Hematopoietic multipotent progenitor cell treated with erythropoietin and hydrocortisone succinate and interleukin-3 and kit ligand, for 17 days (in vitro differentiated cells): ENCODE measurements at regions not wholly inside any gene's neighbourhood (a gene's known extent, or its start where the extent isn't known, plus 50 kb on each side); places are given as distances from the start of the nearest gene placed in this dataset.
"Not testable (repeated sequence)": the region's sequence is repeated elsewhere in the genome, so short reads cannot be mapped to it uniquely, and the experiment has no call there.

Experiments
- DNase-seq: peaks from one replicate; pipeline ENCODE4 v3.0.0-alpha.2; 2015; ENCODE audit warnings: low spot score

- DNase-seq, result no peak
These were observed 99.7 kb upstream of the ZNF217 start for GRCh38 chr20:53693262-53693871.

DNA sequence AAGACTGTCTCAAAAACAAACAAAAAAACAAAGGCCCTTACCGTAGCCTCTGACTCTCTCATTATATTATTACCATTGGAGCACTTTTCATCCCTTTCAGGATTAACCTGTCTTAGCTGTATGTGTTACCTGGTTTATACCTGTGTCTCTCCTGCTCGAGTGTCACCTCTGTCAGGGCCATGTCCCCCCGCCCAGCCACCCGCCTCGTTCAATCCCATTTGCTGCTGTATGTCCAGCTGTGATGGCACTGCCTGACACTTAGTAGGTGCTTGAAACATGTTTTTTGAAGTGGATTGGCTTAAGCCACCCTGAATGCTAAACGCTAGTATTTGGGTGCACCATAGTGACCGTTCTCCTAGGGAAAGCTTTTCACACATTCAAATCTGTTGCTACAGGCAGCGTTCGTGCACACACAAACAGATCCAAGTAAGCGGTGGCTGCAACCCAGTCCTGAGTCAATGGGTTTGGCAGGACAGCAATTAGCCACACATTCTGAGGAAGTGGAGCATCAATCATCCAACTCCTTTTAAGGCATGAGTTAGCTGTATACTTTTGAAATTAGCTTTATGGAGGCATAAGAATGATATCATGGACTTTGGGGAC is 98.9 kb upstream of the ZNF217 start:
- DNase-seq, result no peak

DNA sequence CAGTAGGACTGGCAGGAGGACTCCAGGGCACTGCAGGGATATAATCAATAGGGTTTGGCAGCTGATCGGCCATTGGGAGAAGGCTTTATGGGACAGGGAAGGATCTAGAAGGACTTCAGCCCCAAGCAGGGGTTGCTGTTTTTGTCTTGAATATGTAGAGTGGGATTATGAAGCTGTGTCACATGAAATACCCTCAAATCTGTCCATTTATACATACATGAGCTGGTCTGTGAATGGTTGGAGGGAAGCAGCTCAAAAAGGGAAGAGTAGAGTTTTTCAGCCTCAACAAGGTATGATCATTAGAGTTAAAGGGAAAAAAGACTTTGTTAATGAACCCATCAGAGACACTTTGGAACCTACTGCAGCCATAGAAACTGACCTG is 98.2 kb upstream of the ZNF217 start:
- DNase-seq, result no peak

DNA sequence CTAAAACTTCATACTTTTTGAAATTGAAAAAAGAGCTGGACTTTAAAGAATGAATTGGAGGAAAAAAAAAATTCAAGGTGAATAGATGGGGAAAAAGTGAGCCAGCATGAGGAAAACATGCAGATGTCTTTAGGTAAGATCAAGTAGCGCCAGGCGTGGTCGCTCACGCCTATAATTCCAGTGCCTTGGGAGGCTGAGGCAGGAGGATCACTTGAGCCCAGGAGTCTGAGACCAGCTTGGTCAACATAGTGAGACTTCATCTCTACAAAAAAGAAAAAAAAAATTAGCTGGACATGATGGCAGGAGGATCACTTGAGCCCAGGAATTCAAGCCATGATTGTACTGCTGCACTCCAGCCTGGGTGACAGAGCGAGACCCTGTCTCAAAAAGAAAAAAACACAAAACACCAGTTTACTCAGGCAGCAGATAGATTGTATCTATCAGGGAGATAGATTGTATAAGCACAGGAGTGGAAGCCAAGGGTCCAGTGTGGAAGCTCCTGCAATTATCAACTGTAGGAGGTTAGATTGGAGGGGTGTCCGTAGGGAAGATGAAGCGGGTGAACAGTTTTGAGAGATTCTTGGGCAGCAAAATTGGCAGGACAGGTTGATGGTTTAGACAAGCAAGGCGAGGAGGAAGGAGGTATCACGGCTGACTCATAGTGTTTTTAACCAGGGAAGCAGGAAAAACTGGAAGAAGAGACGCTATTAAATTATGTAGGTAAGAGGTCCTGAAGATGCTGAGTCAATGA is 97.6 kb upstream of the ZNF217 start:
- no peak for DNase-seq

- DNase-seq, result no peak
These were observed 94.4 kb upstream of the ZNF217 start for GRCh38 chr20:53688085-53688484.

GRCh38 chr20:53685070-53685595 is 91.5 kb upstream of the ZNF217 start:
- no peak for DNase-seq

- DNase-seq, result no peak
These were observed 89.9 kb upstream of the ZNF217 start for GRCh38 chr20:53683506-53683905.

- no peak for DNase-seq
These were observed 87.9 kb upstream of the ZNF217 start for GRCh38 chr20:53681352-53682212.

DNA sequence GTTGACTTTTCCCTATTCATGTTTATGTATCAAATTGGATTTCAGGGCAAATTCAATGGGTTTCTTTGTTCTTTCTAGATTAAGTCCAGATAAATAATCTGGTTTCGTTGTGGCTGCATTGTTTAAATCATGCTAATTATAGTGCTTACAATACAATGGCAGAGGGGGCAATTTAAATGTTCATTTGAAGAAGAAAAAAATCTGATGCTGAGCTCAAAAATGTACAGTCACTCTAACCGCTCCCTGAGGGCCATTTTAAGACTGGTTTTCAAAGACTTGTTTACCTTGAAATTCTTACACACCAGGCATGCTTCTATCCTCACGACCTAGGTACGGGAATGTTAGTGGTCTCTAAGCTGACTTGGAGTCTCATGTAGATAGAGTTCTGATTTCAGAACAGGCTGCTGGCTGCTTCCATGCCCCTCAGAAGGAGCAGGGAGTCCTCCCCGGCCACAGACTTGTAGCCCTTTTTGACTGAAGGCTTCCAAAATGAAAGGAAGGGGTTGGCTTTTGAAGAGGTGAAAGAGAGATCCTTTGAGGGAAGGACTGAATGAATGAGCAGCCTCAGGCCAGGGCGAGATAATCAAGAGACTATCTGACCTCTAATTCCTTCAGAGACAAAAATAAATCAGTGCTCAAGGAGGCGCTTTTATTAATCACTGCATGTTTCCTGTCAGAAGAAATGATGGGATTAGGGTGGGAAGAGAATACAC is 86.1 kb upstream of the ZNF217 start:
- DNase-seq, result no peak

GRCh38 chr20:53678990-53679596 is 85.5 kb upstream of the ZNF217 start:
- no peak for DNase-seq

DNA sequence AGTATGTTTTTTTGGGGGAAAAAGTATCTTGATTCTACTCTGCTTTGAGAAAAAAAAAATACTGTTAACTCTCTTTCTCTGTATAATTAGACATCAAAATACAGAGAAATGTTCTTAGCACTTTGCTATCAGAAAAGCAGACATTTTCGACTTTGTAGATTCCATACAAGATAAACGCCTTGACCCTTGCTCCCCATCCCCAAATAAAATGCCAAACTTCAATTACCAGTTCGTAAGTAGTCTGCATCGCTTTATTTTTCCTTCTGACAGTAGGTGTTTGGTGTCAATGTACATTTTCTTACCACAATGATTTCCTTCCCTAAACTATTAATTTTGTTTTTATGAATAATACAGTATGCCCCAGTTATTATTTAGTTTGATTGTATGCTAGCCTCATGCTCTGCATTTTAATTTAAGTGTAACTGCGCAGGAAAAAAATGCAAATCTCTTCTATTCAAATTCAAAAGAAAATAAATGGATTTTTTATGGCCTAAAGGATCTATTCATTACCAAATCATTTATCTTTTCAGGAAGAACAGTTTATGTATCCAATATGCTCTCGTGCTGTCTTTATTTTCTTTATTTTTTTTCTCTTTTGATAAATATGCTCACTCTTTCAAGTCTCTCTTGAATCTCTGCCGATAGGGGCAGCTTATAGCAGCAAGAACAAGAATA is 84.8 kb upstream of the ZNF217 start:
- DNase-seq, result no peak

GRCh38 chr20:53677447-53678314 is 84.0 kb upstream of the ZNF217 start:
- DNase-seq, result no peak

- no peak for DNase-seq
These were observed 83.3 kb upstream of the ZNF217 start for GRCh38 chr20:53676987-53677386.

GRCh38 chr20:53676519-53676822 is 82.8 kb upstream of the ZNF217 start:
- no peak for DNase-seq

- no peak for DNase-seq
These were observed 79.0 kb upstream of the ZNF217 start for GRCh38 chr20:53672484-53673129.

- DNase-seq, result no peak
These were observed 77.7 kb upstream of the ZNF217 start for GRCh38 chr20:53671370-53671769.

DNA sequence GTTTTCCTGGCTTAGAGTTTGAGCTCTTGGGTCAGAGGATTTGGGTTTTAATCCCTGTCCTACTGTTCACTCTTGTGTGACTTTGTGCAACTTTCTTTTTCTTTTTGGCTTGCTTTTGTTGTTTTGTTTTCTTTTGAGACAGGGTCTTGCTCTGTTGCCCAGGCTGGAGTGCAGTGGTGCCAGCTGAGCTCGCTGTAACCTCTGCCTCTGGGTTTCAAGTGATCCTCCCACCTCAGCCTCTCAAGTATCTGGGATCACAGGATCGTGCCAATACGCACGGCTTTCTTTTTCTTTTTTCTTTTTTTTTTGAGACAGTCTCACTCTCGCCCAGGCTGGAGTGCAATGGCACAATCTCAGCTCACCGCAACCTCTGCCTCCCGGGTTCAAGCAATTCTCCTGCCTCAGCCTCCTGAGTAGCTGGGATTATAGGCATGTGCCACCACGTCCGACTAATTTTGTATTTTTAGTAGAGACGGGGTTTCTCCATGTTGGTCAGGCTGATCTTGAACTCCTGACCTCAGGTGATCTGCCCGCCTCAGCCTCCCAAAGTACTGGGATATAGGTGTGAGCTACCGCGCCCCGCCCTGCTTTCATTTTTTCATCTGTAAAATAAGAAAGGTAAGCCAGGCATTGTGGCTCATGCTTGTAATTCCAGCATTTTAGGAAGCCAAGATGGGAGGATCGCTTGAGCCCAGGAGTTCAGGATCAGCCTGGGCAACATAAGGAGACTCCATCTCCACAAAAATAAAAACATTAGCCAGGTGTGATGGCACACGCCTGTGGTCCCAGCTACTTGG is 76.1 kb upstream of the ZNF217 start:
- not testable (repeated sequence) for DNase-seq

DNA sequence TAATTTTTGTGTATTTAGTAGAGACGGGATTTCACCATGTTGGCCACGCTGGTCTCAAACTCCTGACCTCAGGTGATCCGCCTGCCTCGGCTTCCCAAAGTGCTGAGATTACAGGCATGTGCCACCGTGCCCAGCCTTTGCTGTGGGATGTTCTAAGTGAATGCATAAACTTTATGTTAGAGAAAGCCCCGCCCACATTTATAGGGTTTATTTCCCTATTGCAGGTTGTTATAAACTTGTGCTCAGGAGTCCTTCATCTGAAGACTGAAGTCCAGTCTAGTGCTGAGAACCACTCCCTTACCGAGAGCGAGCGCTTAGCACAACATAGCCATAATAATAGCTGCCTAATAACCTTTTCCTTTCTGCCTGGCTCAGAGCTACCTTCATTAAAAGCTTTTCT is 75.4 kb upstream of the ZNF217 start:
- no peak for DNase-seq

- no peak for DNase-seq
These were observed 72.5 kb upstream of the ZNF217 start for GRCh38 chr20:53666144-53666543.
